ENCODE measurements at regions not wholly inside any gene's neighbourhood (a gene's known extent, or its start where the extent isn't known, plus 50 kb on each side); places are given as distances from the start of the nearest gene placed in this dataset.

DNA sequence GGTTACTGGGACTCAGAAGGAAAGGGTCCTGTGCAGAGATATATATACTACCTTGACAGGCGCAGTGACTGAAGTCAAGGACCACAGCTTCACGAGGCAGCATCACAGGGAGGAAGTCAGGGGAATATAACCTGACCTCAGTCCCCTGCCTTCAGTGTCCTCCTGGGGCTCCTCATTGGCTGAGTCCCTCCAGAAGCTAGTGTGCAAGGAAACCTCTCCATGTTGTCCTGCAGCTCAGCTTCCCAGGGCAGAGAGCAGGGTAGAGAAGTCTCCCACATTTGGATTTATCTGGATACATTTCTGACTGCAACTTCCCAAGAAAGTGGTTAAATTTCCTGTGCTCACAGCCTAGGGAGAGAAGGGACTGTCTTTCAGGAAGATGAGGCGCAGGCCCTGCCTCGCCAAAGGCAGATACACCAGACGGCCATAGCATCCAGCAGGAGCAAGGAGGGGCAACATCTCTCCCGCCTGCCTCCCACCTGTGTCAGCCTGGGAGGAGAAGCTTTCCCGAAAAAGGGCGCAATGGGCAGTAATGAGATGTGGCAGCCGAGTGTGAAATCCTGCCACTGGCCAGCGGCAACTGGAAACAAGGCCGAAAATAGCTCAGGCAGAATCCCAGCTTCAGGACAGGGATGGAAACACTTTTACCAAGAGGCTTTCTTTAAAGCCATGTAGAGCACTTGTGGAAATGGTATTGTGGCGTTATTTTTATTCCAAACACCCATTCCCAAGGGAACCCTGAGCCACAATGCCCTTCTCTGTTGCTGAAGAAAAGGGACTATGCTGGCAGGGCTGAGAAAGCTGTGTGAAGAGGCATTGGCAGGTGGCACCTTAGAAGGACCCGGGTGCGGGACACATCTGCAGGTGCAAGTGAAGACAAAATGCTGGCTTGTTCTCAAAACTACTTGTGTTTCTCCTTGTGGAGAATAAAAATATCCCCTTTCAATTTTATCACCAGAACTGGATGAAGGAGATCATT lies 54.9 kb upstream of the HIF1A start:
- Histone ChIP-seq H2BK120ac (replicated peaks; ENCODE audit: low read depth, low read length) (no peak overlapping the region), H3K4me1 (replicated peaks in 1 of 4; ENCODE audit: control insufficient read depth in 3 of 4, insufficient read depth in 4 of 4, low read length in 3 of 4) (no peaks in the 10 kb centered on the region), H2BK12ac (ENCODE audit: low read depth, low read length) (no peak overlapping the region), H3K23ac (ENCODE audit: insufficient read length) (no peak overlapping the region), H4K91ac (replicated peaks; ENCODE audit: insufficient read length, low read length) (no peak overlapping the region), H2AFZ (ENCODE audit: low read length) (peak overlapping the region; percentile 72; the same call in 1 of the 2 replicates), H3K36me3 (ENCODE audit: control insufficient read depth in 2 of 4, insufficient read depth in 4 of 4, low read length in 3 of 4) (no peaks in the 10 kb centered on the region), H3K14ac (ENCODE audit: insufficient read length) (no peak overlapping the region), H2AK5ac (ENCODE audit: low read depth, low read length) (no peak overlapping the region), H3K9me3 (ENCODE audit: insufficient read depth in 2 of 2, low read depth in 1 of 2, low read length in 1 of 2) (no peaks in the 10 kb centered on the region), H3K27me3 (replicated peaks in 1 of 4; ENCODE audit: control insufficient read depth in 3 of 4, extremely low read depth in 1 of 4, insufficient read depth in 3 of 4, low read length in 3 of 4) (no peaks in the 10 kb centered on the region), H3K18ac (ENCODE audit: extremely low read depth, low read length) (no peak overlapping the region), H3K27ac (ENCODE audit: low read depth, low read length) (no peak overlapping the region), H2BK20ac (ENCODE audit: low read length) (no peak overlapping the region), H2BK5ac (ENCODE audit: low read depth, low read length) (no peak overlapping the region), H3K4me2 (ENCODE audit: insufficient read depth in 1 of 2, low read depth in 2 of 2, low read length in 2 of 2) (no peak overlapping the region), H4K8ac (ENCODE audit: extremely low read depth, insufficient read depth, low read length) (peak overlapping the region; percentile 15; the same call in 1 of the 2 replicates), H3K9ac (replicated peaks in 1 of 4; ENCODE audit: extremely low read depth in 1 of 4, low read depth in 3 of 4, low read length in 3 of 4) (no peak overlapping the region), H3K79me1 (ENCODE audit: low read depth, low read length) (no peaks in the 10 kb centered on the region), H2BK15ac (ENCODE audit: low read length) (no peak overlapping the region), H4K5ac (ENCODE audit: insufficient read length, low read depth, low read length) (no peak overlapping the region), H3K23me2 (ENCODE audit: low read depth, low read length) (no peaks in the 10 kb centered on the region), H3K79me2 (ENCODE audit: control insufficient read depth in 1 of 2, insufficient read depth in 2 of 2, low read length in 2 of 2) (no peaks in the 10 kb centered on the region), H3K56ac (replicated peaks; ENCODE audit: insufficient read length, low read depth, low read length) (no peak overlapping the region), H3K4me3 (ENCODE audit: extremely low read depth in 1 of 4, insufficient read depth in 2 of 4, low read depth in 3 of 4, low read length in 4 of 4) (no peak overlapping the region), H3K4ac (replicated peaks; ENCODE audit: insufficient read length, low read depth, low read length) (no peak overlapping the region), H4K20me1 (replicated peaks in 1 of 2; ENCODE audit: control insufficient read depth in 1 of 2, insufficient read depth in 2 of 2, low read length in 2 of 2) (no peaks in the 10 kb centered on the region)
- WGBS, 2 experiments (ENCODE audit: extremely low coverage in 1 of 2, insufficient coverage in 1 of 2, insufficient read length in 1 of 2, insufficient replicate concordance in 2 of 2, low coverage in 1 of 2, low lambda C conversion rate in 2 of 2, missing lambda C conversion rate in 1 of 2), result 89% methylated on average over 14 of the region's 14 CpGs; no CpG with 5 or more reads in 1 of the 2 experiments
- ChIA-PET CTCF (ENCODE audit: partially characterized antibody) (interaction anchor here (1.5 kb wide), 3 partner anchors 9 to 67 kb away, joined by 3 to 4 read pairs (median 4); no protein-coding TSS in a partner anchor), POLR2A (ENCODE audit: partially characterized antibody) (interaction anchor here (1.8 kb wide), 1 partner anchor 54 kb away, joined by 5 read pairs; the partner anchor contains the start of gene HIF1A)
- DNase-seq (ENCODE audit: low read depth in 1 of 2, low spot score in 2 of 2), result no peak
- no peak for FAIRE-seq
- no peak for TF ChIP-seq GTF2F1 (IDR thresholded peaks at IDR 0.05; ENCODE audit: borderline replicate concordance, low read depth, low read length)
- no peak for TF ChIP-seq ZNF274 (IDR thresholded peaks at IDR 0.05; ENCODE audit: borderline replicate concordance, extremely low read depth, low read length)
- no peak for TF ChIP-seq PHF8 (conservative IDR thresholded peaks at IDR 0.05; ENCODE audit: low read depth, low read length)
- no peak for TF ChIP-seq TEAD4 (IDR thresholded peaks at IDR 0.05; ENCODE audit: low read depth, low read length)
- no peak for TF ChIP-seq HDAC2 (IDR thresholded peaks at IDR 0.05; ENCODE audit: borderline replicate concordance in 1 of 2, low read depth in 2 of 2, low read length in 2 of 2)
- TF ChIP-seq SIX5 (IDR thresholded peaks at IDR 0.05; ENCODE audit: low read depth, low read length), result no peak
- no peak for TF ChIP-seq RAD21 (IDR thresholded peaks at IDR 0.05 in 1 of 2, conservative IDR thresholded peaks at IDR 0.05 in 1 of 2; ENCODE audit: low read depth in 2 of 2, low read length in 2 of 2)
- no peak for TF ChIP-seq NANOG (IDR thresholded peaks at IDR 0.05; ENCODE audit: insufficient read depth, low read depth, low read length, poor library complexity, severe bottlenecking)
- no peak for TF ChIP-seq SIN3A (conservative IDR thresholded peaks at IDR 0.05 in 1 of 2, IDR thresholded peaks at IDR 0.05 in 1 of 2; ENCODE audit: low read depth in 1 of 2, low read length in 2 of 2)

Measured in H1 (cell line).